Nephron progenitor cell (in vitro differentiated cells): ENCODE measurements at regions not wholly inside any gene's neighbourhood (a gene's known extent, or its start where the extent isn't known, plus 50 kb on each side); places are given as distances from the start of the nearest gene placed in this dataset.

Experiments used
- DNase-seq: peaks from one replicate; pipeline ENCODE4 v3.0.0; 2021
- H3K27ac Mint-ChIP-seq: 2 replicates; pipeline ENCODE4 v1.8.0; 2021; ENCODE audit warnings: mild to moderate bottlenecking, moderate library complexity, mixed read lengths
- H3K27me3 Mint-ChIP-seq: 2 replicates; pipeline ENCODE4 v1.8.0; 2021; ENCODE audit warnings: mild to moderate bottlenecking, low read depth, mixed read lengths; ENCODE audit not compliant: poor library complexity
- H3K36me3 Mint-ChIP-seq: 2 replicates; pipeline ENCODE4 v1.8.0; 2021; ENCODE audit warnings: low read depth, mixed read lengths
- H3K4me1 Mint-ChIP-seq: 2 replicates; pipeline ENCODE4 v1.8.0; 2021; ENCODE audit warnings: mixed read lengths
- H3K4me3 Mint-ChIP-seq: 2 replicates; pipeline ENCODE4 v1.8.0; 2021; ENCODE audit warnings: mild to moderate bottlenecking, moderate library complexity, mixed read lengths
- H3K9me3 Mint-ChIP-seq: 2 replicates; pipeline ENCODE4 v1.8.0; 2021; ENCODE audit warnings: mild to moderate bottlenecking, moderate library complexity, mixed read lengths
- TF ChIP-seq, protein P1 (sequence below): fragments of 200-600 bp; sonication (generic); IDR thresholded peaks from 2 replicates; pipeline ENCODE4 v1.5.0; 2021; ENCODE audit warnings: antibody characterized with exemption

DNA sequence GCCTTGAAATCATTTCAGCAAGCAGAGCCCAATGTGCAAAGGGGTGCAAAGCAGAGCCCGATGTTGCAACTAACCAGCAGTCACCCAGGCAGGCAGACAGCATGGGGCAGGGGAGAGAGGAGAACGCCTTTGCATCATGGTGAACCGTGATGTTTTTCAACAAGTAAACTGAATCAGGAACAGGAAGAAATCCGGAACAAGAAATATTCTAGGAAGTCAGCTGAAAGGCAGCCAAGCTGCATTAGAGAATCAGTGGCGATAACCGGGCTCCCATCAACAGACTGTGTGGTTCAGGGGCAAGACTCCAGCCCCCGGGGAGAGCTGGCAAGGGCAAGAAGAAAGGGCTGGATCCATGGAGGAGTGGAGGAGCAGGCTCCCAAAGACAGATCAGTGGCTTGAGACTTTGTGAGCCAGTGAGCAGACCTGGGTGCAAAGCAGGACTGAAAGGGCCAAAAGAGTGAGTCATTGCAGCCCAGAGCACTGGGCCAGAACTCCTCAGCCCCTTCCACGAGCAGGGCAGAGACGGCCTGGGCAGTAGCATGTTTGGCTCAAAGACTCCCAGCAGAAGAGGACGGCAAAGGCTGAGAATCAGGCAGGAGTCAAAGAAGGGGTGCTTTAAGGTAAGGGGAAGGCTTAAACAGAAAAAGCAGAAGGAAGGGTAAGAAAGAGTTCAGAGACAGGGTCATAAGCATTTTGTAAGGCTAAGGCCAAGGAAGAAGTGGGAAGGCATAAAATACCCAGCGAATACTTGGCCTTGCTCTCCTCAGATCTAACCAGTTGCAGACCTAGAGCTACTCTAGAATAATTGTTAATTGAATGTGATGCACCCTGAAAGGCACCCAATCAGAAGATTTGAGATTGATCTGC lies 155.0 kb downstream of the SETD4 start:
- TF ChIP-seq, protein P1, sequence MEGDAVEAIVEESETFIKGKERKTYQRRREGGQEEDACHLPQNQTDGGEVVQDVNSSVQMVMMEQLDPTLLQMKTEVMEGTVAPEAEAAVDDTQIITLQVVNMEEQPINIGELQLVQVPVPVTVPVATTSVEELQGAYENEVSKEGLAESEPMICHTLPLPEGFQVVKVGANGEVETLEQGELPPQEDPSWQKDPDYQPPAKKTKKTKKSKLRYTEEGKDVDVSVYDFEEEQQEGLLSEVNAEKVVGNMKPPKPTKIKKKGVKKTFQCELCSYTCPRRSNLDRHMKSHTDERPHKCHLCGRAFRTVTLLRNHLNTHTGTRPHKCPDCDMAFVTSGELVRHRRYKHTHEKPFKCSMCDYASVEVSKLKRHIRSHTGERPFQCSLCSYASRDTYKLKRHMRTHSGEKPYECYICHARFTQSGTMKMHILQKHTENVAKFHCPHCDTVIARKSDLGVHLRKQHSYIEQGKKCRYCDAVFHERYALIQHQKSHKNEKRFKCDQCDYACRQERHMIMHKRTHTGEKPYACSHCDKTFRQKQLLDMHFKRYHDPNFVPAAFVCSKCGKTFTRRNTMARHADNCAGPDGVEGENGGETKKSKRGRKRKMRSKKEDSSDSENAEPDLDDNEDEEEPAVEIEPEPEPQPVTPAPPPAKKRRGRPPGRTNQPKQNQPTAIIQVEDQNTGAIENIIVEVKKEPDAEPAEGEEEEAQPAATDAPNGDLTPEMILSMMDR: no peak
- Mint-ChIP-seq H3K4me3 (no peak overlapping the region), H3K36me3 (no peaks in the 10 kb centered on the region), H3K27me3 (peaks cover 3% of the 10 kb centered on the region), H3K27ac (no peak overlapping the region), H3K9me3 (peaks cover 7% of the 10 kb centered on the region), H3K4me1 (no peaks in the 10 kb centered on the region)
- DNase-seq: no peak

DNA sequence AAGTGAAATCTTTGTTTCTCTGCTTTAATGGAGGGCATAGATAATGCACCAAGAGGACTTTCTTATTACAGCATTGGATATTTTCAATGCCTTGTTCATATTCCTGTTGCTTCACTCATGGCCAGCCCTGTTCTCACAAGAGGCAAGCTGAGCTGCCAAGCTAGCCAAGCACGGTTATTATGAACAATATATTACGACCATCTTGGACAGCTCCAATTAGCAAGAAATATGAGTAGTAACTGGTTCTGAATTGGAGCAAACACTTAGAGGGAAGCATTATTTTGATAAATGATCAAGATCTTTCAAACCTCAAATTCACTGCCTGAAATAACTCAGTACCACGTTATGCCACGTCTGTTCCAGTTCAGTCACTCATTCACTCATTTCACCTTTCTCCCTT lies 159.8 kb downstream of the SETD4 start:
- H3K36me3 Mint-ChIP-seq: no peaks in the 10 kb centered on the region

DNA sequence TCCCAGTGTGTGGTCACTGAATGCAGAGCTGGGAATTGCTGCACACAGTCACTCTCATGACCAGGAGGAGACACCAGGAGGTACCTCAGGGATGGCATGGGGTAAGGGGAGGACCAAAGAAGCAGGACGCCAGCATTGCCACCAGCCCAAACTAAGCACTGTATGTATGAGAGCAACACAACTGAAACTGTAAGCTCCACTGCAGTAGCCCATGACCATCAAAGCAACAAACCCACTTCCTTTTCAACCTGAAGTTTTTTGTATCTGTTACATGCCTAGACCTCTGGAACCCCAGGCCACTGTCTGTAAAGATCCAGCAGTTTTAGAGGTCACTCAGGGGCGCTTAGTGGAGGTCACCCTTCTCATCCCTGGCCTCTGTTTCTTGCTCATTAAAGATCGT lies 164.3 kb downstream of the SETD4 start:
- H3K4me3 Mint-ChIP-seq: no peak overlapping the region

More for the DNA sequence above, 159.8 kb downstream of the SETD4 start:
- H3K4me3 Mint-ChIP-seq: no peak overlapping the region
- no peak overlapping the region for H3K27ac Mint-ChIP-seq
- TF ChIP-seq, protein P1: no peak
- peaks cover 18% of the 10 kb centered on the region for H3K9me3 Mint-ChIP-seq
- no peaks in the 10 kb centered on the region for H3K4me1 Mint-ChIP-seq
- no peak for DNase-seq
- H3K27me3 Mint-ChIP-seq: peaks cover 2% of the 10 kb centered on the region

DNA sequence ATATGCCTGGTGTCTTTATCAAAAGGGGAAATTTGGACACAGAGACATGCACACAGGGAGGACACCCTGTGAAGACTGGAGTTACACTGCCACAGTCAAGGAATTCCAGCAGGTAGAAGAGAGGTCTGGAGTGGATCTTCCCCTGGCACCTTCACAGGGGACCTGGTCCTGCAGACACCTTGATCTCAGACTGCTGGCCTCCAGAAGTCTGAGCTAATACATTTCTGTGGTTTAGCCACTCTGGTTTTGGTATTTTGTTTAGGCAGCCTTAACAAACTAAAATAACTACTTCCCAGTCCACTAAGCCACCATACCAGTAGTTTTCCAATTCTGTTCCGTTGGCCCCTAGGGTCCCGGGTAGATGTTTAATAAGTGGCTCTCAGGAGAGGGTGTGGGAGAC lies 164.7 kb downstream of the SETD4 start:
- Mint-ChIP-seq H3K9me3 (peaks cover 11% of the 10 kb centered on the region), H3K27ac (no peak overlapping the region), H3K4me3 (no peak overlapping the region), H3K4me1 (no peaks in the 10 kb centered on the region), H3K27me3 (no peaks in the 10 kb centered on the region), H3K36me3 (no peaks in the 10 kb centered on the region)
- no peak for DNase-seq
- TF ChIP-seq, protein P1: no peak

More for the DNA sequence above, 164.3 kb downstream of the SETD4 start:
- Mint-ChIP-seq H3K36me3 (no peaks in the 10 kb centered on the region), H3K9me3 (peaks cover 11% of the 10 kb centered on the region), H3K27ac (no peak overlapping the region), H3K4me1 (no peaks in the 10 kb centered on the region), H3K27me3 (no peaks in the 10 kb centered on the region)
- no peak for DNase-seq
- TF ChIP-seq, protein P1: no peak

DNA sequence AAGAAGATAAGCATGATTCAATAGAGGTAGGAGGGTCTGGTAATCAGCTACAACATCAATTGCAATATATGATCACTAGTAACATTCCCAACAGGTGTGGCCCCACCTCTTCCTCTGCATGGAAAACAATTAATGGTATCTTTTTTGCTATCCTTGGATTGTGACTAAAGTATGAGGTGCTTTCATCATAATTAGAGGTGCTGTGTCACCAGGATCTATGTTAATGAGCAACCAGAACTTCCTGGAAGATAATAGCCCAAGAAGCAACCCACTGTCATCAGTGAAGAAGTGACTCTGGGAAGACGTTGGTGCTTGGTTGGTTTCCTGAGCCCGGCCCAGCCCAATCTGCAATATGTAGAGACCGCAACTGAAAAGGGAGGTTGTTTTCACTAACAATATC lies 167.2 kb downstream of the SETD4 start:
- no peak for DNase-seq
- Mint-ChIP-seq H3K4me1 (no peaks in the 10 kb centered on the region), H3K4me3 (no peak overlapping the region), H3K27ac (no peak overlapping the region), H3K9me3 (peaks cover 11% of the 10 kb centered on the region), H3K27me3 (no peaks in the 10 kb centered on the region), H3K36me3 (no peaks in the 10 kb centered on the region)
- TF ChIP-seq, protein P1: no peak

DNA sequence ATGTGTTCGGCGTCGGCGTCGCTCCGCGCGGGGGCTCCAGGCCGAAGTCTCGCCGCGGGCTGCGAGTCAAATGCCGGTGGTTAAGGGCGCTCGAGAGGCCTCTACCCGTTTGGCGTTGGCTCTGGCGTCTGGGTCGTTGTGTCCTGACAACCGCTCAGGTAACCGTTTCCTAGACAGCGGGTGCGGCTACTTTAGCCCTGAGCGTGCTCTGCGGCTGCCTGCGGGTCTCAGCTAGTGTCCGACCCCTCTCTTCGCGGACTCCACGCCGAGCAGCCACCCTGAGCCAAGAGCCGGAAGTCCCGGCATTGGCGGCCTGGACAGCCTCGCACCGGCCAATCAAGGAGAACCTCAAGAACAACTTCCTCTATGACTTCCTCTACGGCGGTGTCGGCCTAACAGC lies 173.4 kb downstream of the SETD4 start:
- Mint-ChIP-seq H3K9me3 (no peaks in the 10 kb centered on the region), H3K27ac (no peak overlapping the region), H3K36me3 (no peaks in the 10 kb centered on the region), H3K4me3 (no peak overlapping the region), H3K4me1 (no peaks in the 10 kb centered on the region), H3K27me3 (peaks cover 4% of the 10 kb centered on the region)
- DNase-seq: no peak
- TF ChIP-seq, protein P1: no peak
